Loucy (cell line): ENCODE measurements at regions not wholly inside any gene's neighbourhood (a gene's known extent, or its start where the extent isn't known, plus 50 kb on each side); places are given as distances from the start of the nearest gene placed in this dataset.

Source experiments
- H2AFZ ChIP-seq: fragments of 200-600 bp; sonication (generic); 2 replicates; pipeline ENCODE4 v1.6.0; 2016; ENCODE audit warnings: antibody characterized with exemption, mild to moderate bottlenecking, low read length, moderate library complexity
- H3F3A ChIP-seq: fragments of 200-600 bp; 2 replicates; pipeline ENCODE4 v1.6.0; 2016; ENCODE audit warnings: antibody characterized with exemption, low read depth, mild to moderate bottlenecking
- H3K27me3 ChIP-seq: fragments of 200-600 bp; sonication (generic); 2 replicates; pipeline ENCODE4 v1.6.1; 2014; ENCODE audit warnings: low read length, mild to moderate bottlenecking; ENCODE audit not compliant: insufficient read depth, poor library complexity, severe bottlenecking
- H3K36me3 ChIP-seq: fragments of 200-600 bp; sonication (generic); 2 replicates; pipeline ENCODE4 v1.6.1; 2016; ENCODE audit warnings: low read length; ENCODE audit not compliant: insufficient read depth
- H3K4me1 ChIP-seq: fragments of 200-600 bp; sonication (generic); 2 replicates; pipeline ENCODE4 v1.5.1; 2014; ENCODE audit warnings: low read length, mild to moderate bottlenecking; ENCODE audit not compliant: insufficient read depth, poor library complexity, severe bottlenecking
- H3K4me2 ChIP-seq: fragments of 200-600 bp; sonication (generic); 2 replicates; pipeline ENCODE4 v1.6.0; 2014; ENCODE audit warnings: antibody characterized with exemption, low read length, low read depth, mild to moderate bottlenecking; ENCODE audit not compliant: poor library complexity, severe bottlenecking
- H3K4me3 ChIP-seq: fragments of 200-600 bp; sonication (generic); 2 replicates; pipeline ENCODE4 v1.5.1; 2014; ENCODE audit warnings: low read length, mild to moderate bottlenecking, mixed read lengths; ENCODE audit not compliant: poor library complexity, severe bottlenecking
- H3K79me2 ChIP-seq: fragments of 200-600 bp; sonication (generic); 2 replicates; pipeline ENCODE4 v1.6.1; 2014; ENCODE audit warnings: low read length; ENCODE audit not compliant: insufficient read depth
- H3K9ac ChIP-seq: fragments of 200-600 bp; sonication (generic); 2 replicates; pipeline ENCODE4 v1.6.0; 2014; ENCODE audit warnings: mild to moderate bottlenecking, low read depth, low read length, moderate library complexity; ENCODE audit not compliant: poor library complexity, severe bottlenecking
- H3K9me2 ChIP-seq: fragments of 200-600 bp; sonication (generic); replicated peaks from 2 replicates; pipeline ENCODE4 v1.6.1; 2016; ENCODE audit warnings: low read depth, low read length, mixed read lengths
- H3K9me3 ChIP-seq: fragments of 200-600 bp; sonication (generic); 2 replicates; pipeline ENCODE4 v1.6.1; 2014; ENCODE audit warnings: mild to moderate bottlenecking, antibody characterized with exemption, low read length, low read depth; ENCODE audit not compliant: insufficient read depth
- H4K20me1 ChIP-seq: fragments of 200-600 bp; sonication (generic); 2 replicates; pipeline ENCODE4 v1.6.0; 2014; ENCODE audit warnings: antibody characterized with exemption, low read length, mild to moderate bottlenecking; ENCODE audit not compliant: insufficient read depth, poor library complexity, severe bottlenecking
- CTCF ChIP-seq: fragments of 200-600 bp; sonication (generic); conservative IDR thresholded peaks from 2 replicates; pipeline ENCODE4 v1.5.1; 2014; ENCODE audit warnings: mild to moderate bottlenecking, antibody characterized with exemption, low read length
- EZH2phosphoT487 ChIP-seq: fragments of 200-600 bp; IDR thresholded peaks from 2 replicates; pipeline ENCODE4 v1.6.1; 2018; ENCODE audit warnings: antibody characterized with exemption, mild to moderate bottlenecking, moderate library complexity, borderline replicate concordance

- Histone ChIP-seq H3K4me2 (no peak overlapping the region), H3K9me3 (no peaks in the 10 kb centered on the region), H3K9me2 (no peaks in the 10 kb centered on the region), H3K79me2 (no peaks in the 10 kb centered on the region), H3F3A (no peaks in the 10 kb centered on the region), H3K9ac (no peak overlapping the region), H4K20me1 (no peaks in the 10 kb centered on the region), H3K4me3 (no peak overlapping the region), H3K36me3 (no peaks in the 10 kb centered on the region), H2AFZ (no peak overlapping the region), H3K4me1 (no peaks in the 10 kb centered on the region), H3K27me3 (no peaks in the 10 kb centered on the region)
- TF ChIP-seq CTCF (no peak), EZH2phosphoT487 (no peak)
These were observed 86.4 kb upstream of the CHRDL1 start for GRCh38 chrX:110881971-110882370.

- Histone ChIP-seq H3K9me2 (no peaks in the 10 kb centered on the region), H3F3A (no peaks in the 10 kb centered on the region), H3K79me2 (no peaks in the 10 kb centered on the region), H3K9ac (no peak overlapping the region), H3K4me2 (no peak overlapping the region), H3K36me3 (no peaks in the 10 kb centered on the region), H4K20me1 (no peaks in the 10 kb centered on the region), H2AFZ (no peak overlapping the region), H3K4me1 (no peaks in the 10 kb centered on the region), H3K4me3 (no peak overlapping the region), H3K27me3 (no peaks in the 10 kb centered on the region), H3K9me3 (no peaks in the 10 kb centered on the region)
- TF ChIP-seq EZH2phosphoT487 (no peak), CTCF (no peak)
These were observed 81.7 kb upstream of the CHRDL1 start for GRCh38 chrX:110877326-110877725.

- H3K79me2 ChIP-seq: no peaks in the 10 kb centered on the region
- no peak overlapping the region for H2AFZ ChIP-seq
- no peaks in the 10 kb centered on the region for H4K20me1 ChIP-seq
- H3K36me3 ChIP-seq: no peaks in the 10 kb centered on the region
- H3K9ac ChIP-seq: no peak overlapping the region
- no peaks in the 10 kb centered on the region for H3K4me1 ChIP-seq
- H3K4me3 ChIP-seq: no peak overlapping the region
- no peaks in the 10 kb centered on the region for H3K9me2 ChIP-seq
- H3K9me3 ChIP-seq: no peaks in the 10 kb centered on the region
- H3K4me2 ChIP-seq: no peak overlapping the region
- H3F3A ChIP-seq: no peaks in the 10 kb centered on the region
- H3K27me3 ChIP-seq: no peaks in the 10 kb centered on the region
- TF ChIP-seq EZH2phosphoT487: no peak
- no peak for TF ChIP-seq CTCF
These were observed 76.2 kb upstream of the CHRDL1 start for GRCh38 chrX:110871839-110872238.
